MG63 (cell line): ENCODE measurements at regions not wholly inside any gene's neighbourhood (a gene's known extent, or its start where the extent isn't known, plus 50 kb on each side); places are given as distances from the start of the nearest gene placed in this dataset.

ENCODE experiments used
- DNase-seq: peaks from one replicate; pipeline ENCODE4 v3.0.0-alpha.2; 2020
- H3K27me3 ChIP-seq: fragments of 250-450 bp; sonication (Bioruptor Pico); 2 replicates; pipeline ENCODE4 v1.5.1; 2020; ENCODE audit warnings: mild to moderate bottlenecking, moderate library complexity
- H3K36me3 ChIP-seq: fragments of 250-450 bp; sonication (Bioruptor Pico); 2 replicates; pipeline ENCODE4 v1.5.1; 2020; ENCODE audit warnings: mild to moderate bottlenecking, moderate library complexity
- H3K4me3 ChIP-seq: fragments of 250-450 bp; sonication (Bioruptor Pico); 2 replicates; pipeline ENCODE4 v1.5.1; 2020; ENCODE audit warnings: mild to moderate bottlenecking, moderate library complexity
- H3K9me3 ChIP-seq: fragments of 250-450 bp; sonication (Bioruptor Pico); 2 replicates; pipeline ENCODE4 v1.5.1; 2020; ENCODE audit warnings: mild to moderate bottlenecking, moderate library complexity

DNA sequence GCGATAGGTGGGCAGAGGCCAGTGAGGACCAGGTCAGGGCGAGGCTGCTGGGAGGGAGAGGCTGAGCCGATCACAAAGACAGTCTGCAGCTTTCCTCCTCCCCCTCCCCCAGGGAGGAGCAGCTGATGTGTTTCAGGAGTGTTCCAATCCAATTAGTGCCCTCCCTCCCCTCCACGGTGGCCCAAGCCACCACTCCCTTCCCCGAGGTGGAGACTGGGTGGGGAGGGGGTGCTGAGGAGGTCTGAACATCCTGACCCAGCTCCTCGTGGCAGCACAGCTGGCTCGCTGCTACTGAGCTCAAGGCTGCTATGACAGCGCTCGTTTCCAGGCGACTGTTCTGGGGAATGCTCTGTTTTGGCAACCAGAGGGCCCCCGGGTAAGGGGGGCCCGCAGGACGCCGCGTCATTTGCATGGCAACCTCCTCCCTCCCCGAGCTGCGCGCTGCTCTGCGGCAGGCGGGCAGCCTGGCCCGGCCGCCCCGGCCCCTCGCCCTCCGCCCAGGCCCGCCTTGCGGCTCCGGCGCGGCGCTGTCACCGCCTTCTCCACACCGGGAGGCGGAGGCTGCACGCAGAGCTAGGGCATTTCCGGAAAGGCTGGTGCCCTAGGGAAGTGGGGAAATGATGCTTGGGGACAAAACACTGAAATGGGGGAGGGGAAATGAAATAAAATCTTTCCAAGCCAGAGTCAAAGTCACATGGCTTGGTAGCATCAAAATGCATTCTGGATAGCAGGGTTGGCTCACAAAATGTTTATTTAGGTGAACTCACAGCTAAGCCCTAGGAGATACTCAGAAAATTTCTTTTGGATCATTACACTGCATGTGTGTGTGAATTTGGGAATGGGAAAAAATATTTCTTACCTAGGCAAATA lies 67.4 kb upstream of the PIM1 start:
- Histone ChIP-seq H3K27me3 (no peaks in the 10 kb centered on the region), H3K36me3 (no peaks in the 10 kb centered on the region)
- peak; percentile 87 for DNase-seq

DNA sequence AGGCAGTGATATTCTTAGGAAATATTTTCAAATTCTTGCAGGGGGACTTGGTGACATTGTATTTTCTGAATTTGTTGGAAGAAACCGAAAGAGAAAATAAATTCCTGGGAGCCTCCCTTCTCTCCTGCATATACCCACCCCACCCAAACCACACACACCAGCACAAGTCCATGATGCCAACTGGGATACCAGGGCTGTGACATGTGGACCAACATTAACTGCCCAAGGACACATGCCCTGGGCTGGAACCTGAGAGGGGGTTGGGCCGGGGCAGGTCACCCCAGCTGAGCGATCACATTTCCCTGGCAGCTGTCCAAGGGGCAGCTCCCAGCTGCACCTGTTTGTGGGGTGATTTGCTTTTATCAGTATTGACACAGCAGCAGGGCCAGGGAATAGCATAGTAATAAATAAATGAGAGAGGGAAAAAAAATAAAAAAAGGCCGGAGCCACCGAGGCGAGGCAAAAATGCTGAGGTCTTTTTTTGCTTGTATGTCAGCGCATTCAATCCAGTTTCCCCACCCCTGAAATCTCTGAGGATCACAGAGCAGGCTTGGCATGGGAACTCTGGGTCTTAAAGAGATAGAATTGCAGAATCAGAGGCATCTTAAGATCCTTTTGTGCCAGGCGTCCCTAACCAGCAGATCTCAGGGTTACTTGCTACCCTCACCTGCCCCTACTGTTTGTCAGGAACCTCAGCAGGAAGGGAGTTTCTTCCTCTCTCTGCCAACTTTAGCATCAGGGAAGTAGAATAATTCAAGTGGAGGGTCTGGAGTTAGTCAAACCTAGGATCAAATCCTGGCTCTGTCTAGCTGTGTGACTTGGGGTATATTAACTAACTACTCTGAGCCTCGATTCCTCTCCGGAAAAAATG lies 66.5 kb upstream of the PIM1 start:
- no peaks in the 10 kb centered on the region for H3K36me3 ChIP-seq
- peak overlapping the region; percentile 34 for H3K4me3 ChIP-seq
- no peaks in the 10 kb centered on the region for H3K27me3 ChIP-seq
- H3K9me3 ChIP-seq, result no peaks in the 10 kb centered on the region
- peak; percentile 23 for DNase-seq

More for the DNA sequence above, 67.4 kb upstream of the PIM1 start:
- H3K9me3 ChIP-seq, result no peaks in the 10 kb centered on the region
- H3K4me3 ChIP-seq, result peak overlapping the region; percentile 34

DNA sequence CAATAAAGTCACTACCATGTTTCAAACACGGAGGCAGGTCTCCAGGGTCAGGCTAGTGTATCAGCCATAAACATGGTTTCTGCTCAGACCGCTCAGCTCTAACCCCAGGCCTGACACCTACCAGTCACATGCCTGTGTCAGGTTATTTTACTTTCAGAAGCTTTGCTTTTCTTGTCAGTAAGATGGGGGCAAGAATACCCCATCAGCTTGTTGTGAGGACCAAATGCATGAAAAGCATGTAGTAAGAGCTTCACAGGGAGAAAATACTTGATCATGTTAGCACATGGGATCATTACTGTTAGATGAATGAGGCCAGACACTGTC lies 65.2 kb upstream of the PIM1 start:
- H3K4me3 ChIP-seq, result no peak overlapping the region
- no peaks in the 10 kb centered on the region for H3K27me3 ChIP-seq
- no peaks in the 10 kb centered on the region for H3K36me3 ChIP-seq
- no peak for DNase-seq
- no peaks in the 10 kb centered on the region for H3K9me3 ChIP-seq

DNA sequence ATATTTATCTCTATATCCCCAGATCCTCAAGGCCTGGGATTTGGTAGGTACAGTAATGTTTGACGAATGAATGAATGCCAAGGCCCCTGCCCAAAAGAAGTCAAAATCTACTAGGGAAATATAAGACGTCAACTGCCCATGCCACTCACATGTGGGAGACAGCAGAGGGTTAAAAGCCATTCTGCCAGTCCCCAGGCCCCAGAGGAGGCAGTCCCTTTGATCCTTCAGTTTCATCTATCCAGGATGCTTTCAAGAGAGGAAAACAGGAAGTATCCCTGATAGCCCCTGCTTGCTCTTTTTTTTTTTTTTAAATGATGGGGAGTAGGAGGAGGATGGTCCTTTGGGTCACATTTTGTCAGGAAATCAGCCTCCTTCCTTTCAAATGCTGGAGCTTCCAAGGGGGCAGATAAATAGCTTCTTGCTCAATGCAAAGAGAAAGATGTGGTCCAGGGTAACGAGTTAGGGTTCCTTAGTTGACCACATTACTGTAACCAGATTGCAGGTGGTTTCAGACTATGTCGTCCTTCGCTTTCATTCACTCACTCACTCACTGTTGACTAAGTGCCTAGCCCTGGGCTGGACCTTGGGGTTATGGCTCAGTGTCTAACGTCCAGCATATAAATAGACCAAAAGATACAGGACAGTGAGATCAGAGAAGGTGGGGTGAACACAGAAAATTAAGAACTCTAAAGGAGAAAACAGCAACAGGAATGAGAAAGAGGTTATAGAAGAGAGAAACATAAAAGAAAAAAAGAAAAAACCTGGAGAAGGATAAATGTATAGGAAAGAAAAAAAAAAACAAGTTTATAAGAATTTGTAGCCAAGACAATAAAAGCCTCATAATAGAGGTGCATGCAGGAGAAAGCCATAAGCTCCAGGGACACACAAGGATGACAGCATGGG lies 64.6 kb upstream of the PIM1 start:
- Histone ChIP-seq H3K4me3 (no peak overlapping the region), H3K27me3 (no peaks in the 10 kb centered on the region), H3K9me3 (no peaks in the 10 kb centered on the region), H3K36me3 (no peaks in the 10 kb centered on the region)
- DNase-seq, result no peak

DNA sequence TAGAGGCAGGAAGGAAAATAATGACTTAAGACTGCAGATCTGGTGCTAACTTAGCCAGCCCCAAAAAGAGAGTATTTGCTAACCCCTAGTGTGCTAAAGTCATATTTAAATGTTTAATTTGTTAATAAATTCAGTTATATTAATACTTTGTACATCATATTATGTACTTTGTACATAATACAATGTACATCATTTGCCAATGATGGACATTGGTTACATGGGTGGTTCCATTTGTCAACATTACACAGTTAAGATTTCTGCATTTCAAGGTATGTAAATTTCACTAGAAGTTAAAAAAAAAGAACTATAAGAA lies 63.9 kb upstream of the PIM1 start:
- Histone ChIP-seq H3K4me3 (no peak overlapping the region), H3K9me3 (no peaks in the 10 kb centered on the region), H3K27me3 (no peaks in the 10 kb centered on the region), H3K36me3 (no peaks in the 10 kb centered on the region)
- DNase-seq, result no peak

DNA sequence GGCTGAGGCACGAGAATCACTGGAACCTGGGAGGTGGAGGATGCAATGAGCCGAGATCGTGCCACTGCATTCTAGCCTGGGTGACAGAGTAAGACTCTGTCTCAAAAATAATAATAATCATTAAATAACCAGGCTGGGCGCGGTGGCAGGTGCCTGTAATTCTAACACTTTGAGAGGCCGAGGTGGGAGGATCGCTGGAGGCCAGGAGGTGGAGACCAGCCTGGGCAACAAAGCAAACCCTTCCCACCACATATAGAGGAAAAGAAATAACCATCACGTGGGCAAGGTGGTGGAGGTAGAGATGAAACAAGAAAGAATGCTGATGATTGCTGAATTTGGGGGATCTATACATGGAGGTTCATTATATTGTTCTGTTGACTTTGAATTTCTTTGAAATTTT lies 63.4 kb upstream of the PIM1 start:
- Histone ChIP-seq H3K27me3 (no peaks in the 10 kb centered on the region), H3K4me3 (no peak overlapping the region), H3K36me3 (no peaks in the 10 kb centered on the region), H3K9me3 (no peaks in the 10 kb centered on the region)
- DNase-seq, result no peak

DNA sequence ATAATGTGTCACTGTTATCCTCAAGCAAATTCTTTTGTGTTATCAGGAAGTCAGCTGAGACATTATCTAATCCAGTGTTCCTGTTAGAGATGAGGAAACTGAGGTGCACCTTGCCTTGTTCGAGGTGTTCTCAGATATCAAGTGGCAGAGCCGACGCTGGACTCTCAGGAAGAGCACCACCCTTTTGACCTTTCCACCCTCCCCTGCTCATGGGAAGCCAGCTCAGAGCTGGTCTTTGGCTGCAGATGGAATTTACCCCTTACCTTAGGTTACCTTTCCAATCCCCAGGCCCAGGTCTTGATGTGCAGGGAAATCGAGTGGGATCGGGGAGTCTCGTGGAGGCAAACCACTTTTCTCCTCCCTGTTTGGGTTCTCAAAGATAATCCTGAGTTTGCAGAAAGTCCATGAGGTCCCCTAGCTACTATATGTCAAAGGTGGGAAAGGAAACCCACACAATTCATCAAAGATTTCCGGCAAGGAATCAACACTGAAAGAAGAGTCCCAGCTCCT lies 62.9 kb upstream of the PIM1 start:
- no peaks in the 10 kb centered on the region for H3K27me3 ChIP-seq
- no peaks in the 10 kb centered on the region for H3K36me3 ChIP-seq
- no peaks in the 10 kb centered on the region for H3K9me3 ChIP-seq
- no peak overlapping the region for H3K4me3 ChIP-seq
- DNase-seq, result no peak

DNA sequence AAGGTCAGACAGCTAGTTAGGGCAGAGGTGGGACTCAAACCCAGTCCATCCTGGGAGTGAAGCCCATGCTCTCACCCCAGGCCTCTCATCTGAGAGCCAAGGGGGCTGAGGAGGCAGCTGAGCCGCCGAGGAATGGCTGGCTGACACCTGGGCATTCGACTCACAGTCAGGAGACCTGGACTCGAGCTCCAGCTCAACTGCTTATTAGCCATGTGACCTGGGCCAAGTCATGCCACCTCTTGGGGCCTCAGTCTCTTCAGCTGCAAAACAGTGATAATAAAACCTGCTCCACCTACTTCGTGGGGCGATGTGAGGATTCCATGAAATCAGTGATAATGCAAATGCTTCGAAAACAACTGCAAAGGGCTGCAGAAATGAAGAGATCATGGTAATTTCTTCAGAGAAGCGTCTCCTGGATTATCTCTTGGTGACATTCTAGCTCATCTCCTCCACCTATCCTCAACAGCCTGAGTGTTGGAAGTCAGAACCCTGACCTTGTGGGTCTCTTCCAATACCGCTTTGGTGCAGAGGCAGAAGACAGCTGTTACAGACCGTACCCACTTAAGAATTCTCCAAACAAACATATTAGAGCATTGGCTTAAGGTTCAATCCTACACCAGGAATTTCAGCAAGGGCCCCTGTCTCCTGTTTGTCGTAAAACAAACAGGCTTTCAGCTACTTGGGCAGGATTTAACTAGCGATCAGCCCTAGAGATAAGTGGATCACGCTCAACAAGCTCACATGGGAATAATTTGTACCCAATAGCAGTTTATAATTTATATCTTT lies 60.0 kb upstream of the PIM1 start:
- Histone ChIP-seq H3K27me3 (no peaks in the 10 kb centered on the region), H3K9me3 (no peaks in the 10 kb centered on the region), H3K36me3 (no peaks in the 10 kb centered on the region), H3K4me3 (no peak overlapping the region)
- DNase-seq, result no peak

DNA sequence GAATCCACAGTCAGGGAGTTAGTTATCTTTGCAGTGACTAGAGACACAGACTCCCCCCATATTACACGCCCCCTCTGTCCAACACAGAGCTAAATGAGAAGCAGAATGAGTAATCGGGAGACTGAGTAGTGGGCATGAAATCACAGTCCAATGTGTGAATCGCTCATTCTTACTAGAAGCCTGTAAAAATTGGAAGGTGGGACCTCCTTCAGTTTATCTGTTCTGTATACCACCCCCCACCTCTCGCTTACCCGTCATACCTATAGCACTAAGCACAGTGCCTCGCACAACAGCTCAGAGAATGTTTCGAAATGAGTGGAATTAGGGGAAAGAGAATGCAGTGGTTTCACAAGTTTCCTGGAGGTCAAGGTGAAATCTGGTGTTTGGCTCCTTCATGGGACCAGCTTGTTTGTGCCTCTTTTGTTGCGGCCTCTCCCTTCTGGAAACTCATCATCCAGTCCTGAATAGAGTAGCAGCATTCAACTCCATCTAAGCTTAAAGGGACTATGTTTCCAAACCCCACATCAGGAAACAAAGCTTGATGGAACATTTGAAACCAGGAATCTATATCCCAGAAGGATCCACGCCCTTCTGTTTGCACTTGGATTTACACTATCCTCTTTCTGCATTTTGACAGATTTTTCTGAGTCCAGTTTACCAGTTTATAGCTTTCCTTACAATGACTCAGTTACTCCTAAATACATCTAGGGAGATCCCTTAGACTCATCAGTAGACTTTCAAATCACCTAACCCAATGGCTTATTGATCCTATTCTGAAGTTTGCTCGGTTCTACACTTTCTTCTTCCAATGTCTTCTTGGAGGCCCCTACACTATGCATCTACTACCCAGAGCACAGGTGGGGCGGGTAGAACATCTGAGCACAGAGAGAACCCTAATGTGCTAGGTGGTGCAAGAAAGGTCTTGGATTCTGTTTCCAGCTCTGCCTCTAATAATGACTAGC lies 59.2 kb upstream of the PIM1 start:
- no peak for DNase-seq
- H3K9me3 ChIP-seq, result no peaks in the 10 kb centered on the region

DNA sequence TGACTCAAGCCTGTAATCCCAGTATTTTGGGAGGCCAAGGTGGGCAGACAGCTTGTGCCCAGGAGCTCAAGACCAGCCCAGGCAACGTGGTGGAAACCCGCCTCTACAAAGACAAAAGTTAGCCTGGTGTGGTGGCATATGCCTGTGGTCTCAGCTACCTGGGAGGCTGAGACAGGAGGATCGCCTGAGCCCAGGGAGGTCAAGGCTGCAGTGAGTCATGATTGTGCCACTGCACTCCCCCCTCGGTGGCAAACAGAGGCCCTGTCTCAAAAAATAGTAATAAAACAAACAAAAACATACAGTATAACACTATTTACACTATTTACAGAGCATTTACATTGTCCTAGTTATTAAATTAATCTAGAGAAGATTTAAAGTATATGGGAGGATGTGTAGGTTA lies 56.0 kb upstream of the PIM1 start:
- no peak for DNase-seq
- H3K4me3 ChIP-seq, result no peak overlapping the region
- no peaks in the 10 kb centered on the region for H3K36me3 ChIP-seq
- H3K9me3 ChIP-seq, result no peaks in the 10 kb centered on the region
- H3K27me3 ChIP-seq, result no peaks in the 10 kb centered on the region

More for the DNA sequence above, 59.2 kb upstream of the PIM1 start:
- Histone ChIP-seq H3K4me3 (no peak overlapping the region), H3K27me3 (no peaks in the 10 kb centered on the region), H3K36me3 (no peaks in the 10 kb centered on the region)

DNA sequence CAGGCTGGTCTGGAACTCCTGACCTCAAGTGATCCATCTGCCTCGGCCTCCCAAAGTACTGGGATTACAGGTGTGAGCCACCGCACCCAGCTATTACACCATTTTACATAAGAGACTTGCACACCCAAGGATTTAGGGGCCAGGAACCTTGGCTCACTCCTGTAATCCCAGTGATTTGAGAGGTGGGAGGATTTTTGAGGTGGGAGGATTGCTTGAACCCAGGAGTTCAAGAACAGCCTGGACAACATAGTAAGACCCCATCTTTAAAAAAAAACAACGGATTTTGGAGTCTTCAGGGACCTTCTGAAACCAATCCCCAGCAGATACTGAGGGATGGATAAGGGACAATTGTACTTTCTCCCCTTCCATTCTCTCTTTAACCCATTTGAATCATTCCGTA lies 55.3 kb upstream of the PIM1 start:
- Histone ChIP-seq H3K4me3 (no peak overlapping the region), H3K27me3 (no peaks in the 10 kb centered on the region), H3K9me3 (no peaks in the 10 kb centered on the region), H3K36me3 (no peaks in the 10 kb centered on the region)
- no peak for DNase-seq

DNA sequence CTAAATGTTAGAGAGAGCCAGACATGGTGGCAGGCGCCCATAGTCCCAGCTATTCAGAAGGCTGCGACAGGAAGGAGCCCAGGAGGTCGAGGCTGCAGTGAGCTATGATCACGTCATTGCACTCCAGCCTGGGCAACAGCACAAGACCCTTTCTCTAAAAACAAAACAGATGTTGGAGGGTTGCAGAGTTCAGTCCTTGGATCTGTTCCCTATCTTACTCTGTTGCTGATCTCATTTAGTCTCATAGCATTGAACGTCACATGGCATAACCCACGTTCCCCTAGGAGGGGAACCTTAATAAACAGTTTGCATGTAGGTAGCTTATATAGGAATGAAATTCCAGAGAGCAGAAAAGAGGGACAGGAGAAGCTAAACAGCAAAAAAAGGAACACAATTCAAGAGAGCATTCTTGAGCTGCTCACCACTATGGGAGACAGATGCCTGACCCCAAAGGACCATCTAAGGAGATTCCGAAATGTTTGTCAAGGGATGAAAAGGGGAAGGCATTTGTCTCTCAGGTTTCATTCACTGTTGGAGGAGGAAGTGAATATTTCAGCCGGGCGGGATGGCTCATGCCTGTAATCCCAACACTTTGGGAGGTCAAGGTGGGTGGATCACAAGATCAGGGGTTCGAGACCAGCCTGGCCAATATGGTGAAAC lies 54.6 kb upstream of the PIM1 start:
- H3K27me3 ChIP-seq, result no peaks in the 10 kb centered on the region
- no peak overlapping the region for H3K4me3 ChIP-seq
- no peaks in the 10 kb centered on the region for H3K36me3 ChIP-seq
- no peak for DNase-seq
- no peaks in the 10 kb centered on the region for H3K9me3 ChIP-seq

DNA sequence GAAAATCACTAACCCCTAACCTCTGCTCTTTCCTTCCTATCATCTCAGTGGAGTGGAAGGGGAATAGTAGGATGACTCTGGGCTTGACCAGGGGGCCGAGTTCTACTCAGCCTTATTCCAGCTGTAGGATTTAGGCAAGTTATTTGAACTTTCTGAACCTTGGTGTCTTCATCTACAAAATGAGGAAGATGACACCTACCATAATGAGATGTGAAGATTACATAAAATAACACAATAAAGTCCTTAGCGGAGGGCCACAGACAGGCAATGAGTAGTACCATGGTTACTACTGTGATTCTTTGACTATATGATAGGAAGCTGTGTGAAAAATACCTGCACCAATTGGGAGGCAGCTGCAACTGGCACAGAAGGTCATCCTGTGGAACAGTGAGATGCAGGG lies 53.6 kb upstream of the PIM1 start:
- no peak overlapping the region for H3K4me3 ChIP-seq
- DNase-seq, result no peak
- no peaks in the 10 kb centered on the region for H3K9me3 ChIP-seq
- no peaks in the 10 kb centered on the region for H3K36me3 ChIP-seq
- no peaks in the 10 kb centered on the region for H3K27me3 ChIP-seq

DNA sequence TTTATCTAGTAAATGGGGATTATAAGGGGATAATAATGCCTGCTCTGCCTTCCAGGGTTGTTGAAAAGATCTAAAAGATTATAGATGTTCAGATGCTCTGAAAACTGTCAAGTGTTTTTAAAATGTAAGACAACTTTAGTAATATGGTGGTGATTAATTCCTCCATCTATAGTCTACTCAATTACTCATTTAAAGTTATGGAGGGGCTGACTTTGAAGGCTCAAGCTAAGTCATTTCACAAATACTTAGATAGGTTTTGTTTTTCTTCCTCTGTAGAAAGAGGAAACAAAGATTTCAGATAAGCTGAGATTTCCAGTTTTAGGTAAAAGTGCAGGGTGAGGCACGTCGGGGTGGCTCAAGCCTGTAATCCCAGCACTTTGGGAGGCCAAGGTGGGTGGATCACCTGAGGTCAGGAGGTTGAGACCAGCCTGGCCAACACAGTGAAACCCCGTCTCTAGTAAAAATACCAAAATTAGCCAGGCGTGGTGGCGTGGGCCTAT lies 50.5 kb upstream of the PIM1 start:
- DNase-seq, result no peak
- Histone ChIP-seq H3K27me3 (no peaks in the 10 kb centered on the region), H3K9me3 (no peaks in the 10 kb centered on the region), H3K4me3 (no peak overlapping the region), H3K36me3 (no peaks in the 10 kb centered on the region)
